ENCODE measurements at regions not wholly inside any gene's neighbourhood (a gene's known extent, or its start where the extent isn't known, plus 50 kb on each side); places are given as distances from the start of the nearest gene placed in this dataset.

DNA sequence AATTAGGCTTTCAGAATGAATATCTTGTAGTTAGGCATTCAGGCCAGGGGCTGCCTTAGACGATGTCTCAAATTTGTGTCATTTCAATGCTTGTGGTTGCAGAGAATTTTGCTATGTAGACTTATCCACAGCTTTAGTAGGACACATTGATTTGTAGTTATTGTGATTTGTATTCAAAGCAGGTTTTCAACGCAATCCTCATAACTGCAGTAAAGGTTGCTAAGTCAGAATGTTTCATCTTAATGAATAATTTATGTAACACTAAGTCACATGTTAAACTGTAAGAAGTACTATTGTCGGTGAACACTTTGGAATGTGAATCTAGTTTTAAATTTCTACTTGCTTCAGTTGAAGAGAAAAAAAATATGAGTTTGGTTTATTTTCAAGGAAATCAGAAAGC lies 1117.2 kb upstream of the SPRY2 start:
- TF ChIP-seq, protein P1, sequence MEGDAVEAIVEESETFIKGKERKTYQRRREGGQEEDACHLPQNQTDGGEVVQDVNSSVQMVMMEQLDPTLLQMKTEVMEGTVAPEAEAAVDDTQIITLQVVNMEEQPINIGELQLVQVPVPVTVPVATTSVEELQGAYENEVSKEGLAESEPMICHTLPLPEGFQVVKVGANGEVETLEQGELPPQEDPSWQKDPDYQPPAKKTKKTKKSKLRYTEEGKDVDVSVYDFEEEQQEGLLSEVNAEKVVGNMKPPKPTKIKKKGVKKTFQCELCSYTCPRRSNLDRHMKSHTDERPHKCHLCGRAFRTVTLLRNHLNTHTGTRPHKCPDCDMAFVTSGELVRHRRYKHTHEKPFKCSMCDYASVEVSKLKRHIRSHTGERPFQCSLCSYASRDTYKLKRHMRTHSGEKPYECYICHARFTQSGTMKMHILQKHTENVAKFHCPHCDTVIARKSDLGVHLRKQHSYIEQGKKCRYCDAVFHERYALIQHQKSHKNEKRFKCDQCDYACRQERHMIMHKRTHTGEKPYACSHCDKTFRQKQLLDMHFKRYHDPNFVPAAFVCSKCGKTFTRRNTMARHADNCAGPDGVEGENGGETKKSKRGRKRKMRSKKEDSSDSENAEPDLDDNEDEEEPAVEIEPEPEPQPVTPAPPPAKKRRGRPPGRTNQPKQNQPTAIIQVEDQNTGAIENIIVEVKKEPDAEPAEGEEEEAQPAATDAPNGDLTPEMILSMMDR (IDR thresholded peaks at IDR 0.05; ENCODE audit: poor library complexity, severe bottlenecking) = no peak
- TF ChIP-seq POLR2AphosphoS5 (IDR thresholded peaks at IDR 0.05) = no peak
